ENCODE measurements at regions not wholly inside any gene's neighbourhood (a gene's known extent, or its start where the extent isn't known, plus 50 kb on each side); places are given as distances from the start of the nearest gene placed in this dataset.

GRCh38 chr14:34348592-34348991, 113.4 kb downstream of the SPTSSA start:
- no peak for DNase-seq (ENCODE audit: extremely low spot score, unreplicated experiment)
- Mint-ChIP-seq H3K9me3 (ENCODE audit: unreplicated experiment) (peaks cover 13% of the 10 kb centered on the region), H3K27ac (ENCODE audit: unreplicated experiment) (no peak overlapping the region), H3K27me3 (ENCODE audit: unreplicated experiment) (no peaks in the 10 kb centered on the region), H3K4me3 (ENCODE audit: unreplicated experiment) (no peak overlapping the region), H3K36me3 (ENCODE audit: unreplicated experiment) (no peaks in the 10 kb centered on the region), H3K4me1 (ENCODE audit: unreplicated experiment) (no peaks in the 10 kb centered on the region)
- TF ChIP-seq, protein P1, sequence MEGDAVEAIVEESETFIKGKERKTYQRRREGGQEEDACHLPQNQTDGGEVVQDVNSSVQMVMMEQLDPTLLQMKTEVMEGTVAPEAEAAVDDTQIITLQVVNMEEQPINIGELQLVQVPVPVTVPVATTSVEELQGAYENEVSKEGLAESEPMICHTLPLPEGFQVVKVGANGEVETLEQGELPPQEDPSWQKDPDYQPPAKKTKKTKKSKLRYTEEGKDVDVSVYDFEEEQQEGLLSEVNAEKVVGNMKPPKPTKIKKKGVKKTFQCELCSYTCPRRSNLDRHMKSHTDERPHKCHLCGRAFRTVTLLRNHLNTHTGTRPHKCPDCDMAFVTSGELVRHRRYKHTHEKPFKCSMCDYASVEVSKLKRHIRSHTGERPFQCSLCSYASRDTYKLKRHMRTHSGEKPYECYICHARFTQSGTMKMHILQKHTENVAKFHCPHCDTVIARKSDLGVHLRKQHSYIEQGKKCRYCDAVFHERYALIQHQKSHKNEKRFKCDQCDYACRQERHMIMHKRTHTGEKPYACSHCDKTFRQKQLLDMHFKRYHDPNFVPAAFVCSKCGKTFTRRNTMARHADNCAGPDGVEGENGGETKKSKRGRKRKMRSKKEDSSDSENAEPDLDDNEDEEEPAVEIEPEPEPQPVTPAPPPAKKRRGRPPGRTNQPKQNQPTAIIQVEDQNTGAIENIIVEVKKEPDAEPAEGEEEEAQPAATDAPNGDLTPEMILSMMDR (IDR thresholded peaks at IDR 0.05): no peak

DNA sequence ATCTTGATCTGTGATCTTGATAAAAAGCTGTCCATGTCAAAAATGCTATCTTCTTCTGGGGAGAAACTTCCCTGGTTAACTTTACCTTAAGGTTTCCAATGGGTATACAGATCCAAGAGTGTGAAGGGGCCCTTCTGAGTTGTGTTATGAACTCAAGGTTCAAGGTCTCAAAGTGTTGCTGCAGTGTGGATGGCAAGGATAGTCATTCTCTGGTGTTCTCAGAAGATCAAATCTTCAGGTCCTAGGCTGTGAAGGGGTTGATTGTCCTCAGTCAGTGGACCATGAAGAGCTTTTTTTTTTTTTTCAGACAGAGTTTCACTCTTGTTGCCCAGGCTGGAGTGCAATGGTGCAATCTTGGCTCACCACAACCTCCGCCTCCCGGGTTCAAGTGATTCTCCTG, 114.4 kb downstream of the SPTSSA start:
- H3K27ac Mint-ChIP-seq (ENCODE audit: unreplicated experiment): no peak overlapping the region
- H3K4me3 Mint-ChIP-seq (ENCODE audit: unreplicated experiment): no peak overlapping the region
- H3K27me3 Mint-ChIP-seq (ENCODE audit: unreplicated experiment): no peaks in the 10 kb centered on the region
- TF ChIP-seq, protein P1 (IDR thresholded peaks at IDR 0.05): no peak
- DNase-seq (ENCODE audit: extremely low spot score, unreplicated experiment): no peak
- peaks cover 17% of the 10 kb centered on the region for H3K9me3 Mint-ChIP-seq (ENCODE audit: unreplicated experiment)
- no peaks in the 10 kb centered on the region for H3K36me3 Mint-ChIP-seq (ENCODE audit: unreplicated experiment)
- H3K4me1 Mint-ChIP-seq (ENCODE audit: unreplicated experiment): no peaks in the 10 kb centered on the region

- no peaks in the 10 kb centered on the region for H3K36me3 Mint-ChIP-seq (ENCODE audit: unreplicated experiment)
- TF ChIP-seq, protein P1 (IDR thresholded peaks at IDR 0.05): no peak
- H3K9me3 Mint-ChIP-seq (ENCODE audit: unreplicated experiment): peaks cover 17% of the 10 kb centered on the region
- H3K27ac Mint-ChIP-seq (ENCODE audit: unreplicated experiment): no peak overlapping the region
- no peak overlapping the region for H3K4me3 Mint-ChIP-seq (ENCODE audit: unreplicated experiment)
- DNase-seq (ENCODE audit: extremely low spot score, unreplicated experiment): no peak
- H3K4me1 Mint-ChIP-seq (ENCODE audit: unreplicated experiment): no peaks in the 10 kb centered on the region
- H3K27me3 Mint-ChIP-seq (ENCODE audit: unreplicated experiment): no peaks in the 10 kb centered on the region
Measured at GRCh38 chr14:34345718-34346465, 116.1 kb downstream of the SPTSSA start.

DNA sequence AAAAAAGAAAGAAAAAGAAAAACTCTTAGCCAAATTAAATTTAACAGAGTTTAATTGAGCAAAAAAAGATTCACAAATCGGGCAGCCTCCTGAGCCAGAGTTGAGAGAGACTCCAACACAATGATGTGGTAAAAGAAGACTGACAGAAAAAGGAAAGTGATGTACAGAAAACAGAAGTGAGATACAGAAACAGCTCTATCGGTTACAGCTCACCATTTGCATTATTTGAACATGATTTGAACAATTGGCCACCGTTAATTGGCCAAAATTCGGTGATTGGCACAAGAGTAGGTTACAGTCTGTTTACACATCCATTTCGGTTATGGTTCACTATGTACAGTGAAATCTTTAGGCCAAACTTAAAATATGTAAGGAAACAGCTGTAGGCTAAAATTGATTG, 117.7 kb downstream of the SPTSSA start:
- no peaks in the 10 kb centered on the region for H3K36me3 Mint-ChIP-seq (ENCODE audit: unreplicated experiment)
- H3K9me3 Mint-ChIP-seq (ENCODE audit: unreplicated experiment): peaks cover 17% of the 10 kb centered on the region
- no peaks in the 10 kb centered on the region for H3K4me1 Mint-ChIP-seq (ENCODE audit: unreplicated experiment)
- TF ChIP-seq, protein P1 (IDR thresholded peaks at IDR 0.05): no peak
- H3K27me3 Mint-ChIP-seq (ENCODE audit: unreplicated experiment): no peaks in the 10 kb centered on the region
- DNase-seq (ENCODE audit: extremely low spot score, unreplicated experiment): no peak
- no peak overlapping the region for H3K27ac Mint-ChIP-seq (ENCODE audit: unreplicated experiment)
- H3K4me3 Mint-ChIP-seq (ENCODE audit: unreplicated experiment): no peak overlapping the region

DNA sequence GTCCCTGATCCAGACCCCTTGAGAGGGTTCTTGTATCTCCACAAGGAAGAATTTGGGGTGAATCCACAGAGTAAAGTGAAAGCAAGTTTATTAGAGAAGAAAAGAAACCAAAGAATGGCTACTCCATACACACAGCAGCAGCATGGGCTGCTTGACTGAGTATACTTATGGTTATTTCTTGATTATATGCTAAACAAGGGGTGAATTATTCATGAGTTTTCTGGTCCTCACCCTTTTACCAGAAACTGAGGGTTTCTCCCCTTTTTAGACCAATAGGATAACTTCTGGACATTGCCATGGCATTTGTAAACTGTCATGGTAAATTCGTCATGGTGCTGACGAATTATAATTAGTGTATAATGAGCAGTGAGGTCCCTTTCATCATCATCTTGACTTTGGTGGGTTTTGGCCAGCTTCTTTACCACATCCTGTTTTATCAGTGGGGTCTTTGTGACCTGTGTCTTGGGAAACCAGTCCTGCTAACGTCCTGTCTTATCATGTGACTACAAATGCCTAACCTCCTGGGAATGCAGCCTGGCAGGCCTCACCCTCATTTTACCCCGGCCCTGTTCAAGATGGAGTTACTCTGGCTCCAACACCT, 121.9 kb downstream of the SPTSSA start:
- peaks cover 4% of the 10 kb centered on the region for H3K9me3 Mint-ChIP-seq (ENCODE audit: unreplicated experiment)
- TF ChIP-seq, protein P1 (IDR thresholded peaks at IDR 0.05): no peak

More for the DNA sequence above, 121.9 kb downstream of the SPTSSA start:
- no peaks in the 10 kb centered on the region for H3K27me3 Mint-ChIP-seq (ENCODE audit: unreplicated experiment)
- DNase-seq (ENCODE audit: extremely low spot score, unreplicated experiment): no peak
- no peaks in the 10 kb centered on the region for H3K36me3 Mint-ChIP-seq (ENCODE audit: unreplicated experiment)
- no peak overlapping the region for H3K4me3 Mint-ChIP-seq (ENCODE audit: unreplicated experiment)
- H3K4me1 Mint-ChIP-seq (ENCODE audit: unreplicated experiment): no peaks in the 10 kb centered on the region
- no peak overlapping the region for H3K27ac Mint-ChIP-seq (ENCODE audit: unreplicated experiment)
